Spleen (tissue), 11 donors: ENCODE measurements at regions not wholly inside any gene's neighbourhood (a gene's known extent, or its start where the extent isn't known, plus 50 kb on each side); places are given as distances from the start of the nearest gene placed in this dataset.

ENCODE experiments used
- DNase-seq: peaks from one replicate; pipeline ENCODE4 v3.0.0-alpha.2; 2020
- H3K27ac ChIP-seq, 8 donors: fragments of 200-600 bp; sonication (generic) in 7 of 8; 1 replicate in 4 of 8; 2 replicates in 4 of 8; pipeline versions ENCODE4 v1.5.0 to v1.8.0; 2016 to 2021; ENCODE audit warnings: inconsistent platforms in 4 of 8, mild to moderate bottlenecking in 4 of 8, moderate library complexity in 1 of 8
- H3K27me3 ChIP-seq, 7 donors: fragments of 200-600 bp; sonication (generic) in 6 of 7; replicated peaks in 1 of 7; 1 replicate in 4 of 7; 2 replicates in 3 of 7; pipeline versions ENCODE4 v1.5.0 to v1.8.0; 2016 to 2021; ENCODE audit warnings: inconsistent platforms in 3 of 7, mild to moderate bottlenecking in 1 of 7
- H3K36me3 ChIP-seq, 6 donors: fragments of 200-600 bp; sonication (generic) in 5 of 6; 1 replicate in 4 of 6; 2 replicates in 2 of 6; pipeline versions ENCODE4 v1.5.0 to v1.8.0; 2016 to 2021; ENCODE audit warnings: inconsistent platforms in 2 of 6
- H3K4me1 ChIP-seq, 6 donors: fragments of 200-600 bp; sonication (generic) in 5 of 6; 1 replicate in 3 of 6; 2 replicates in 3 of 6; pipeline versions ENCODE4 v1.5.0 to v1.8.0; 2016 to 2021; ENCODE audit warnings: inconsistent platforms in 3 of 6
- H3K4me3 ChIP-seq, 8 donors: fragments of 200-600 bp; sonication (generic) in 7 of 8; 1 replicate in 4 of 8; 2 replicates in 4 of 8; pipeline versions ENCODE4 v1.5.0 to v1.8.0; 2016 to 2021; ENCODE audit warnings: inconsistent platforms in 4 of 8, mild to moderate bottlenecking in 4 of 8, moderate library complexity in 2 of 8
- H3K9me3 ChIP-seq, 8 donors: fragments of 200-600 bp; sonication (generic) in 7 of 8; 1 replicate in 4 of 8; 2 replicates in 4 of 8; pipeline versions ENCODE4 v1.5.0 to v1.8.0; 2016 to 2021; ENCODE audit warnings: inconsistent platforms in 4 of 8
- CTCF ChIP-seq, 11 experiments: fragments of 200-600 bp in 7 of 11; fragments of 450-650 bp in 4 of 11; sonication (generic) in 4 of 11; IDR thresholded peaks in 8 of 11; conservative IDR thresholded peaks in 3 of 11; 1 replicate in 7 of 11; 2 replicates in 4 of 11; pipeline versions ENCODE4 v1.4.0 to v1.8.0; 2016 to 2021; ENCODE audit warnings: antibody characterized with exemption in 11 of 11, inconsistent platforms in 4 of 11, mild to moderate bottlenecking in 1 of 11
- POLR2A ChIP-seq, 3 donors: fragments of 450-650 bp; IDR thresholded peaks; one replicate each; pipeline ENCODE4 v1.5.1; 2017; ENCODE audit warnings: antibody characterized with exemption in 3 of 3, mild to moderate bottlenecking in 1 of 3
- POLR2AphosphoS5 ChIP-seq, 3 donors: sonication (generic); formaldehyde crosslinking; IDR thresholded peaks; one replicate each; pipeline ENCODE4 v1.5.1; 2017; ENCODE audit warnings: antibody characterized with exemption in 3 of 3
- WGBS, 5 donors: extraction: QIAGEN DNeasy Blood & Tissue Kit in 3 of 5; methylation state at CpG; one replicate each; pipeline versions ENCODE4 v1.1.5 to v1.1.7; 2013 to 2018; 5-methylcytosine and 5-hydroxymethylcytosine counted together
- intact Hi-C: fragments of 100-400 bp; cut with DNase I; formaldehyde crosslinking; loops from one replicate; pipeline ENCODE4 v1.15.0; 2023; ENCODE audit warnings: low total_unique reads
- donor health status: healthy with polysubstance abuse.
- donor health status: DM: no; HTN: no; CAD: no; lungs with moderate emphysema.
- donor health status: DM: no; HTN: no; CAD: no.
- donor health status: Bipolar disorder and iron deficiency.
- donor health status: healthy.
- donor health status: DM: no; HTN: no; CAD: no.
- donor health status: DM: yes; HTN: yes; CAD: no.

- H3K4me1 ChIP-seq = no peaks in the 10 kb centered on the region
- 71 to 84% (median 81%) methylated on average over 5 of the region's 5 CpGs for WGBS, 5 donors
- no peak overlapping the region for H3K4me3 ChIP-seq
- no peak for TF ChIP-seq POLR2A (IDR thresholded peaks at IDR 0.05)
- no peak for TF ChIP-seq POLR2AphosphoS5 (IDR thresholded peaks at IDR 0.05)
- no peak for TF ChIP-seq CTCF (IDR thresholded peaks at IDR 0.05 in 8 of 11, conservative IDR thresholded peaks at IDR 0.05 in 3 of 11)
- H3K27me3 ChIP-seq = peaks cover 0 to 17% (median 0%) of the 10 kb centered on the region in 7 donors
- intact Hi-C loops = no loop called here
- no peaks in the 10 kb centered on the region for H3K36me3 ChIP-seq
- H3K27ac ChIP-seq = no peak overlapping the region
- H3K9me3 ChIP-seq = no peaks in the 10 kb centered on the region
- DNase-seq = no peak
Measured at GRCh38 chr15:91529534-91529933, 324.0 kb upstream of the SLCO3A1 start.

GRCh38 chr15:91530279-91530678, 323.2 kb upstream of the SLCO3A1 start:
- 86 to 96% (median 92%) methylated on average over 6 of the region's 6 CpGs for WGBS, 5 donors
- Histone ChIP-seq H3K27ac (no peak overlapping the region), H3K4me3 (no peak overlapping the region), H3K27me3 (peaks cover 0 to 16% (median 0%) of the 10 kb centered on the region in 7 donors), H3K36me3 (no peaks in the 10 kb centered on the region), H3K4me1 (no peaks in the 10 kb centered on the region), H3K9me3 (no peaks in the 10 kb centered on the region)
- no peak for DNase-seq
- intact Hi-C loops = no loop called here
- no peak for TF ChIP-seq POLR2A (IDR thresholded peaks at IDR 0.05)
- TF ChIP-seq CTCF (IDR thresholded peaks at IDR 0.05 in 8 of 11, conservative IDR thresholded peaks at IDR 0.05 in 3 of 11) = no peak
- no peak for TF ChIP-seq POLR2AphosphoS5 (IDR thresholded peaks at IDR 0.05)

GRCh38 chr15:91530956-91531582, 322.4 kb upstream of the SLCO3A1 start:
- Histone ChIP-seq H3K4me3 (no peak overlapping the region), H3K27me3 (peaks cover 0 to 12% (median 0%) of the 10 kb centered on the region in 7 donors), H3K4me1 (no peaks in the 10 kb centered on the region), H3K9me3 (no peaks in the 10 kb centered on the region), H3K27ac (no peak overlapping the region), H3K36me3 (no peaks in the 10 kb centered on the region)
- WGBS, 5 donors = 90 to 97% (median 93%) methylated on average over 8 to 9 of the region's 9 CpGs
- intact Hi-C loops = no loop called here
- TF ChIP-seq POLR2AphosphoS5 (IDR thresholded peaks at IDR 0.05) (no peak), POLR2A (IDR thresholded peaks at IDR 0.05) (no peak), CTCF (IDR thresholded peaks at IDR 0.05 in 8 of 11, conservative IDR thresholded peaks at IDR 0.05 in 3 of 11) (no peak)
- no peak for DNase-seq

GRCh38 chr15:91534235-91534634, 319.3 kb upstream of the SLCO3A1 start:
- H3K4me1 ChIP-seq = no peaks in the 10 kb centered on the region
- whole genome bisulfite sequencing, 5 donors = 77 to 86% (median 84%) methylated on average over 2 of the region's 2 CpGs
- DNase-seq = no peak
- H3K4me3 ChIP-seq = no peak overlapping the region
- H3K27me3 ChIP-seq = no peaks in the 10 kb centered on the region
- intact Hi-C loops = no loop called here
- no peak overlapping the region for H3K27ac ChIP-seq
- H3K36me3 ChIP-seq = no peaks in the 10 kb centered on the region
- no peaks in the 10 kb centered on the region for H3K9me3 ChIP-seq
- TF ChIP-seq POLR2A (IDR thresholded peaks at IDR 0.05) (no peak), CTCF (IDR thresholded peaks at IDR 0.05 in 8 of 11, conservative IDR thresholded peaks at IDR 0.05 in 3 of 11) (no peak), POLR2AphosphoS5 (IDR thresholded peaks at IDR 0.05) (no peak)
